ENCODE measurements at regions not wholly inside any gene's neighbourhood (a gene's known extent, or its start where the extent isn't known, plus 50 kb on each side); places are given as distances from the start of the nearest gene placed in this dataset.

DNA sequence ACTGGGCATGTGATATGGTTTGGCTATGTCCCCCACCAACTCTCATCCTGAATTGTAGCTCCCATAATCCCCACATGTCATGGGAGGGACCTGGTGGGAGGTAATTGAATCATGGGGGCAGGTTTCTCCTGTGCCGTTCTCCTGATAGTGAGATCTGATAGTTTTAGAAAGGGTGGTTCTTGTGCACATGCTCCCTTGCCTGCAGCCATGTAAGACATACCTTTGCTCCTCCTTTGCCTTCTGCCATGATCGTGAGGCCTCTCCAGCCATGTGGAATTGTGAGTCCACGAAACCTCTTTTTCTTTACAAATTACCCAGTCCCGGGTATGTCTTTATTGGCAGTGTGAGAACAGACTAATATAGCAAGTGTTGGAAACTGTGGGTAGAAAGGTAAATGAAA lies 99.5 kb upstream of the HMCN1 start:
- TF ChIP-seq, protein P1, sequence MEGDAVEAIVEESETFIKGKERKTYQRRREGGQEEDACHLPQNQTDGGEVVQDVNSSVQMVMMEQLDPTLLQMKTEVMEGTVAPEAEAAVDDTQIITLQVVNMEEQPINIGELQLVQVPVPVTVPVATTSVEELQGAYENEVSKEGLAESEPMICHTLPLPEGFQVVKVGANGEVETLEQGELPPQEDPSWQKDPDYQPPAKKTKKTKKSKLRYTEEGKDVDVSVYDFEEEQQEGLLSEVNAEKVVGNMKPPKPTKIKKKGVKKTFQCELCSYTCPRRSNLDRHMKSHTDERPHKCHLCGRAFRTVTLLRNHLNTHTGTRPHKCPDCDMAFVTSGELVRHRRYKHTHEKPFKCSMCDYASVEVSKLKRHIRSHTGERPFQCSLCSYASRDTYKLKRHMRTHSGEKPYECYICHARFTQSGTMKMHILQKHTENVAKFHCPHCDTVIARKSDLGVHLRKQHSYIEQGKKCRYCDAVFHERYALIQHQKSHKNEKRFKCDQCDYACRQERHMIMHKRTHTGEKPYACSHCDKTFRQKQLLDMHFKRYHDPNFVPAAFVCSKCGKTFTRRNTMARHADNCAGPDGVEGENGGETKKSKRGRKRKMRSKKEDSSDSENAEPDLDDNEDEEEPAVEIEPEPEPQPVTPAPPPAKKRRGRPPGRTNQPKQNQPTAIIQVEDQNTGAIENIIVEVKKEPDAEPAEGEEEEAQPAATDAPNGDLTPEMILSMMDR (IDR thresholded peaks at IDR 0.05): no peak

DNA sequence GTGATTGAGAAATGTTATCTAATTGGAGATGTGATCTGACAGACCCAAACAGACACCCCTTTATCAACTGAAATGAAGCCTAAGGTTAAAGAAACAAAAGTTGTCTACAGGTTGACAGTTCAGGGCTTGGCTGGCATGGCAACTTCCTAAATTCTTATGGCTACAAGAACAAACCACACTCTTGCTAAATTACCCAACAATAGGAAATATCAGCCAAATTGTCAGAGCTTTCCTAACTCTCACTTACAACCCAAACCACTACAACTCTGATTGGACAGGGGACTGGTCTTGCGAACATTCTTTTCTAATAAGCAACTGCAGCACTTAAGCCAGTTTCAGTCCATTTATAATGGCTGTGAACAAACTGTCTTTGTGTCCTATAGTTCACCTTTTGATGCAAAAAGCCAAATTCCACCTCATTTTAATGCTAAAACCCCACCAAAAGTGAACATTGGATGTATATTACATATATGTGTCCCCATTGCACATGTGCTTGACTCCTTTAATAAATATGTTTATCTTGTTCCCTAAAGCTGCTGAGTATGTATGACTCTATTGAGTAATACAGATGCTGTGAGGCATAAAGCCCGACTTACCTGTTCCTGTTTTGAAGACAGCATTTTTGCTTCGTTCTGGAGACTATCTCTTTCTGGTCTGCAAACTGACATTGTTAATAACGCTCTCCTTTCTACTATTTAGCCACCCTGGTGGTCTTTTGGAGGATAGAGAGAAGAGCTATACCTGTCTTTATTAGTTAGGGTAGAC lies 101.3 kb upstream of the HMCN1 start:
- Histone ChIP-seq H3K9me3 (no peaks in the 10 kb centered on the region), H3K36me3 (no peaks in the 10 kb centered on the region), H3K4me1 (ENCODE audit: control insufficient read depth in 1 of 2, insufficient read depth in 1 of 2, low read depth in 1 of 2, low read length in 1 of 2) (peaks cover 59 to 87% of the 10 kb centered on the region in 2 experiments), H3K27ac (peak overlapping the region; percentile 84), H3K4me3 (ENCODE audit: low read depth in 1 of 2, low read length in 1 of 2) (peak overlapping the region; percentile 7 to 37), H3K27me3 (no peaks in the 10 kb centered on the region)
- TF ChIP-seq, protein P1 (IDR thresholded peaks at IDR 0.05): no peak

More for the DNA sequence above, 99.5 kb upstream of the HMCN1 start:
- peaks cover 51 to 78% of the 10 kb centered on the region in 2 experiments for H3K4me1 ChIP-seq (ENCODE audit: control insufficient read depth in 1 of 2, insufficient read depth in 1 of 2, low read depth in 1 of 2, low read length in 1 of 2)
- no peaks in the 10 kb centered on the region for H3K27me3 ChIP-seq
- no peak overlapping the region for H3K4me3 ChIP-seq (ENCODE audit: low read depth in 1 of 2, low read length in 1 of 2)
- H3K27ac ChIP-seq: peak overlapping the region; percentile 84
- no peaks in the 10 kb centered on the region for H3K9me3 ChIP-seq
- no peaks in the 10 kb centered on the region for H3K36me3 ChIP-seq

DNA sequence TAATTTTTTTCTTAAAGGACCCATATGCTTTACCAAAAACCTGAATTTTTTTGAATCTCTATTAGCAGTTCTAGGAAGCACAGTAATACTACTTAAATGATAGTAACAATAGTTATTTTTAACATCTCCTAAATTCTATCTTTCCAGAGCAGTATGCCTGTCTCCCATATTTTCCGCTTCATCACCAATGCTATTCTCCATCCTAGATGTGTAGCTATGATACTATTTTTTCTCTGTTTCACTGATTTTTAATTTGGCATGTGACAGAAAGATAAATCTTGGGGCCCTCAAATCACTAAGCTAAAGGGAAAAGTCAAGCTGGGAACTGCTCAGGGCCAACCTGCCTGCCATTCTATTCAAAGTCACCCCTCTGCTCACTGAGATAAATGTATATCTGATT lies 102.3 kb upstream of the HMCN1 start:
- no peak overlapping the region for H3K4me3 ChIP-seq (ENCODE audit: low read depth in 1 of 2, low read length in 1 of 2)
- H3K4me1 ChIP-seq (ENCODE audit: control insufficient read depth in 1 of 2, insufficient read depth in 1 of 2, low read depth in 1 of 2, low read length in 1 of 2): peaks cover 52 to 77% of the 10 kb centered on the region in 2 experiments
- no peaks in the 10 kb centered on the region for H3K36me3 ChIP-seq
- no peaks in the 10 kb centered on the region for H3K9me3 ChIP-seq
- TF ChIP-seq, protein P1 (IDR thresholded peaks at IDR 0.05): no peak
- peak overlapping the region; percentile 84 for H3K27ac ChIP-seq
- H3K27me3 ChIP-seq: no peaks in the 10 kb centered on the region

DNA sequence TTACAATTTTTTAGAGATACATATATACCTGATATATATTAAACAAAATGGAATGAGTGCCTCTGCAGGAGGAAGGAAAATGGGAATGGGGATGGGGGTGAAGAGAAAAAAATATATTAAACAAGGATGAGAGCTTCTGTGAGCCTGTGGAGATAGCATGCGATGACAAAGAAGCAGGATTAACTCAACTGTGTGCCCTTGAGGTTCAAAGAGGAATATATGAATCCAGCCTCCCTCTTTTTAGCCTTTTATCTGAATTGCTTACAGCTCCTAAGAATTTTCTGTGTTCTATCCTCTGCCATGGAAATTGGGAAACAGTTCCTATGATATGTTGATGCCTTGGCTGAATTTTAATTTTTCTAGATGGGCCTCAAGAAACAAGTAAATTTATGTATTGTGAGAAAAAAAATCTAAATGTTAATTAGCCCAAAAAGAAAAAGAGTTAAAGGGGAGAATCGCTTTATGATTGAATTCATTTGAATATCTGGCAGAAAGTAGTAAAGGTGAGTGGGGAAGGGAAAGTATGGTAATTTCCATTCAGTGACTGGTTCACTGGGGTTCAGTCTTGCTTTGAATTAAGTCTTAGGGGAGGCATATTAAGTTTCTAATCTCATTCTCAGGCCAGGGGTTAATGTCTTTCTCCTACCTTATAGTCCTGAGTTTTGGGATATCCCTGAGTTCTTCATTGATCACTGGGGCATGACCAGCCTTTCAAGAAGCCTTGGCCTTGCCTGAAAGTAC lies 106.3 kb upstream of the HMCN1 start:
- Histone ChIP-seq H3K27me3 (no peaks in the 10 kb centered on the region), H3K36me3 (no peaks in the 10 kb centered on the region), H3K4me1 (ENCODE audit: control insufficient read depth in 1 of 2, insufficient read depth in 1 of 2, low read depth in 1 of 2, low read length in 1 of 2) (peaks cover 18 to 39% of the 10 kb centered on the region in 2 experiments), H3K27ac (no peak overlapping the region), H3K4me3 (ENCODE audit: low read depth in 1 of 2, low read length in 1 of 2) (no peak overlapping the region), H3K9me3 (no peaks in the 10 kb centered on the region)
- TF ChIP-seq, protein P1 (IDR thresholded peaks at IDR 0.05): no peak

DNA sequence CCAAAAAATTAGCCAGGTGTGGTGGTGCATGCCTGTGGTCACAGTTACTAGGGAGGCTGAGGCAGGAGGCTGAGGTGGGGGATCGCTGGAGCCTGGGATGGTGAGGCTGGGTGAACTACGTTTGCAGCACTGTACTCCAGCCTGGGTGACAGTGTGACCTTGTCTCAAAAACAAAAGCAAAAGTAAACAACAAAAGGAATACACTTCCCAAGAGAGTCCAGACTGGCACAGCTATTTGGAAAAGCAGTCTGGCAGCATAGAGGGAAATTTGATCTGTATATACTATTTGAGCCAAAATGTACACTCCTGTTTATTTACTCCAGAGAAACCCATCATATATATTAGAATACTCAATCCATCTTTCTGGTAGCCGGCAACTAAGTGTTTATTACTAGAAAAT lies 107.0 kb upstream of the HMCN1 start:
- TF ChIP-seq, protein P1 (IDR thresholded peaks at IDR 0.05): no peak
- Histone ChIP-seq H3K36me3 (no peaks in the 10 kb centered on the region), H3K9me3 (no peaks in the 10 kb centered on the region), H3K27me3 (no peaks in the 10 kb centered on the region), H3K27ac (no peak overlapping the region), H3K4me3 (ENCODE audit: low read depth in 1 of 2, low read length in 1 of 2) (no peak overlapping the region), H3K4me1 (ENCODE audit: control insufficient read depth in 1 of 2, insufficient read depth in 1 of 2, low read depth in 1 of 2, low read length in 1 of 2) (peaks cover 11 to 31% of the 10 kb centered on the region in 2 experiments)
